ENCODE measurements at regions not wholly inside any gene's neighbourhood (a gene's known extent, or its start where the extent isn't known, plus 50 kb on each side); places are given as distances from the start of the nearest gene placed in this dataset.

GRCh38 chr3:106251160-106251892 is 382.5 kb upstream of the CBLB start:
- DNase-seq (ENCODE audit: low spot score) (no peak), ATAC-seq (peak; percentile 73)

GRCh38 chr3:106255870-106256248 is 387.0 kb upstream of the CBLB start:
- ATAC-seq (no peak), DNase-seq (ENCODE audit: low spot score) (no peak)

GRCh38 chr3:106256249-106256957 is 387.6 kb upstream of the CBLB start:
- DNase-seq (ENCODE audit: low spot score): no peak
- no peak for ATAC-seq

GRCh38 chr3:106257172-106257571 is 388.4 kb upstream of the CBLB start:
- ATAC-seq: no peak

GRCh38 chr3:106261396-106261795 is 392.6 kb upstream of the CBLB start:
- no peak for ATAC-seq
- no peak for DNase-seq (ENCODE audit: low spot score)

More at GRCh38 chr3:106257172-106257571, 388.4 kb upstream of the CBLB start:
- no peak for DNase-seq (ENCODE audit: low spot score)

- ATAC-seq (no peak), DNase-seq (ENCODE audit: low spot score) (no peak)
These were observed 393.3 kb upstream of the CBLB start for GRCh38 chr3:106261915-106262683.

GRCh38 chr3:106263011-106263410 is 394.2 kb upstream of the CBLB start:
- DNase-seq (ENCODE audit: low spot score) (no peak), ATAC-seq (no peak)

GRCh38 chr3:106263546-106263945 is 394.7 kb upstream of the CBLB start:
- no peak for DNase-seq (ENCODE audit: low spot score)
- no peak for ATAC-seq

GRCh38 chr3:106265704-106266103 is 396.9 kb upstream of the CBLB start:
- no peak for ATAC-seq
- no peak for DNase-seq (ENCODE audit: low spot score)

GRCh38 chr3:106268696-106269095 is 399.9 kb upstream of the CBLB start:
- no peak for ATAC-seq
- no peak for DNase-seq (ENCODE audit: low spot score)

- ATAC-seq: no peak
- no peak for DNase-seq (ENCODE audit: low spot score)
These were observed 403.5 kb upstream of the CBLB start for GRCh38 chr3:106272302-106272701.

GRCh38 chr3:106275592-106275991 is 406.8 kb upstream of the CBLB start:
- DNase-seq (ENCODE audit: low spot score): no peak

GRCh38 chr3:106276151-106276550 is 407.3 kb upstream of the CBLB start:
- DNase-seq (ENCODE audit: low spot score) (no peak), ATAC-seq (no peak)

More at GRCh38 chr3:106275592-106275991, 406.8 kb upstream of the CBLB start:
- no peak for ATAC-seq

GRCh38 chr3:106276755-106277612 is 408.2 kb upstream of the CBLB start:
- no peak for ATAC-seq
- DNase-seq (ENCODE audit: low spot score): no peak

- DNase-seq (ENCODE audit: low spot score) (no peak), ATAC-seq (peak; percentile 20)
These were observed 408.9 kb upstream of the CBLB start for GRCh38 chr3:106277731-106278130.

GRCh38 chr3:106281221-106281620 is 412.4 kb upstream of the CBLB start:
- DNase-seq (ENCODE audit: low spot score) (no peak), ATAC-seq (no peak)

- ATAC-seq (no peak), DNase-seq (ENCODE audit: low spot score) (no peak)
These were observed 414.1 kb upstream of the CBLB start for GRCh38 chr3:106282943-106283342.

GRCh38 chr3:106288781-106289180 is 420.0 kb upstream of the CBLB start:
- DNase-seq (ENCODE audit: low spot score) (no peak), ATAC-seq (no peak)

- ATAC-seq (no peak), DNase-seq (ENCODE audit: low spot score) (no peak)
These were observed 421.6 kb upstream of the CBLB start for GRCh38 chr3:106290304-106290997.

- ATAC-seq: no peak
- DNase-seq (ENCODE audit: low spot score): no peak
These were observed 424.3 kb upstream of the CBLB start for GRCh38 chr3:106293161-106293560.
